Muscle of leg (tissue), 3 donors: ENCODE measurements at regions not wholly inside any gene's neighbourhood (a gene's known extent, or its start where the extent isn't known, plus 50 kb on each side); places are given as distances from the start of the nearest gene placed in this dataset.

Experiments used
- DNase-seq: peaks from one replicate; pipeline ENCODE4 v3.0.0; 2013
- H3K27ac ChIP-seq: one replicate; pipeline ENCODE4 v1.5.1; 2013; ENCODE audit warnings: mild to moderate bottlenecking, low read length, control low read depth
- H3K27me3 ChIP-seq: one replicate; pipeline ENCODE4 v1.6.1; 2013; ENCODE audit warnings: low read length; ENCODE audit not compliant: control insufficient read depth, insufficient read depth
- H3K36me3 ChIP-seq: one replicate; pipeline ENCODE4 v1.6.1; 2013; ENCODE audit warnings: low read length; ENCODE audit not compliant: control insufficient read depth, insufficient read depth
- H3K4me1 ChIP-seq: one replicate; pipeline ENCODE4 v1.6.1; 2013; ENCODE audit warnings: low read length; ENCODE audit not compliant: control insufficient read depth, insufficient read depth
- H3K4me3 ChIP-seq: one replicate; pipeline ENCODE4 v1.5.1; 2013; ENCODE audit warnings: low read length, control low read depth
- H3K9me3 ChIP-seq: replicated peaks from 2 replicates; pipeline ENCODE4 v1.6.1; 2013; ENCODE audit warnings: low read depth, low read length; ENCODE audit not compliant: control insufficient read depth
- WGBS: methylation state at CpG from one replicate; pipeline ENCODE4 v1.1.5; 2013; ENCODE audit warnings: missing lambda C conversion rate; ENCODE audit not compliant: insufficient coverage; 5-methylcytosine and 5-hydroxymethylcytosine counted together

DNA sequence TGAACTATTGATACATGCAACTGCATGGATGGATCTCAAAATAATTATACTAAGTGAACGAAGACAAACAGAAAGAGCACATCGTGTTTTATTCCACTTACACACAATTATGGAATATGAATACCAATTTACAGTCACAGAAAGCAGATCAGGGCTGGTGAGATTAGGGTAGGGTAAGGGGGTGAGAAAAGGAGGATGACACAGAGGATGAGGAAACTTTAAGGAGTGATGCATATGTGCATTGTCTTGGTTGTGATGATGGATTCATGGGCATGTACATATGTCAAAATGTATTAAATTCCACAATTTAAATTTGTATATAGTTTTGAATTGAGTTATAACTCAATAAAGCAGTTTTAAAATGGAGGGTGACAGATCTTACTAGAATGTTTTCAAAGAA lies 548.9 kb downstream of the PYDC2 start:
- Histone ChIP-seq H3K4me3 (no peak overlapping the region), H3K9me3 (peaks cover 5% of the 10 kb centered on the region), H3K36me3 (no peaks in the 10 kb centered on the region), H3K4me1 (no peaks in the 10 kb centered on the region), H3K27me3 (no peaks in the 10 kb centered on the region), H3K27ac (no peak overlapping the region)
- no CpG with 5 or more reads among the region's 2 CpGs for WGBS
- DNase-seq = no peak

DNA sequence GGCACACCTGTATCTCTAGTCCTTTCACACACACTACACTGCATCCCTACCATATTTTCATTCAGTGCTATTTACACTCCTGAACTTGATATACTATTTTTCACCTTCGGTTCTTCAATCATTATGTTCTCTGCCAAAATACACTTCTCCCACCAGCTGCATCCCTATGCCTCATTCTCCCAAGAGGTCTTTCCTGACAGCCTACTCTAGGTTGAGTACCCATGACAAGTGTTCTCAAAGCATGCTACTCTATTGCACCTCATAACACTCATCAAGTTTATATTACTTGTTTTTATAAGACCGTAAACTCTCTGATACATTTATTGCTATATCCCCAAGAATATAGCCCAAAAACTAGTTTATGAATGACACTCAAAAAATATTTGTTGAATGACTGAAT lies 549.5 kb downstream of the PYDC2 start:
- H3K9me3 ChIP-seq = peaks cover 5% of the 10 kb centered on the region
- H3K27me3 ChIP-seq = no peaks in the 10 kb centered on the region
- WGBS = 20% methylated on average over 1 of the region's 2 CpGs
- H3K36me3 ChIP-seq = no peaks in the 10 kb centered on the region
- H3K4me3 ChIP-seq = no peak overlapping the region
- no peak for DNase-seq
- H3K27ac ChIP-seq = no peak overlapping the region
- H3K4me1 ChIP-seq = no peaks in the 10 kb centered on the region

DNA sequence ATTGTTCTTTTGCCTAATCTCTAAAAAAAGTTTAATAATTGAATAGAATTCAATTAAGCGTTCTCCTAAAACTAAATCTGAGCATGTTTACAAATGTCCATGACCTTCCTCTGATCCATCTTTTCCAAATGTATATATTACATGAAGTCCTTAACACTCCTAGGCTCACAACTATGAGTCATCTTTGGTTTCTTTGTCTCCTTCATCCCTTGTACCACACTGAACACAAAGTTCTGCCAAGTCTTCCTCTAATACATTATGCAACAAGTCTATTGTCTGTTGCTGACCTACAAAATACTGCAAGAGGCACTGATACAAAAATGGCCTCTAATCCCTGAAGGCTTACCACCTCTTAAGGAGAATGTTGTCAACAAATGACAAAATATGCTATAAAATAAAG lies 550.2 kb downstream of the PYDC2 start:
- WGBS = no CpG with 5 or more reads among the region's 1 CpG
- Histone ChIP-seq H3K9me3 (peaks cover 5% of the 10 kb centered on the region), H3K4me1 (no peaks in the 10 kb centered on the region), H3K27me3 (no peaks in the 10 kb centered on the region), H3K36me3 (no peaks in the 10 kb centered on the region), H3K4me3 (no peak overlapping the region), H3K27ac (no peak overlapping the region)
- no peak for DNase-seq

DNA sequence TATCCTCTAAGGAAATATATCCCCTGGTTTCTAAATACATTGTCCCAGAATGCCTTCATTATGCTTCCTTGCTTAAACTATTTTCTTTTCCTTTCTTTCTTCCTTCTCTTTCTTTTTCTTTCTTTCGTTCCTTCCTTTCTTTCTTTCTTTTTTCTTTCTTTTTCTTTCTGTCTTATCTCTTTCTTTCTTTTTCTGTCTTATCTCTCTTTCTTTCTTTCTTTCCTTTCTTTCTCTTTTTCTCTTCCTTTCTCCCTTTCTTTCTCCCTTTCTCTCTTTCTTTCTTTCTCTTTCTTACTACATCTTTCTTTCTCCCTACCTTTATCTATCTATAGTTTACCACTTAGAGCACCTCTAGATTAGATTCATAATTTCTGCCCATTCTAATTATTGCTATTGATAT lies 552.1 kb downstream of the PYDC2 start:
- no peak for DNase-seq
- peaks cover 5% of the 10 kb centered on the region for H3K9me3 ChIP-seq
- no peaks in the 10 kb centered on the region for H3K4me1 ChIP-seq
- H3K27ac ChIP-seq = no peak overlapping the region
- WGBS = no CpG with 5 or more reads among the region's 1 CpG
- no peak overlapping the region for H3K4me3 ChIP-seq
- no peaks in the 10 kb centered on the region for H3K27me3 ChIP-seq
- no peaks in the 10 kb centered on the region for H3K36me3 ChIP-seq

DNA sequence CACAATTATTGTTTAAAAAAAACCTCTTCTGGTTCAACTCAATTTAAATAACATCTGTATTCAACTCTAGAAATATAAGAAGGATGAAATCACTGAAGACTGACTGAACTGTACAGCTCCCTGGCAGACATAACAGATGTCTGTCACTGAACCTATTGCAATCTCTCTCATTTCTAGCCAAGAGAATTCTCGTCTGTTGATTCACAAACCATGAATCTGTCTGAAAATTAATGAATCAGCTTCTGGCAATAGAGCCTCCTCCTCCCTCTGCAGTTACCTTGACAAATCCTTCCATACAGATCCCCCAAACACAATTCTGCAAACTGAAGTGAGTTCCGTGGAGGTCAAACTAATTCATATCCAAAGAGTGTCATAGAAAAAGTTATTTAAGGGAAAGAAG lies 561.4 kb downstream of the PYDC2 start:
- no peaks in the 10 kb centered on the region for H3K4me1 ChIP-seq
- peak; percentile 22 for DNase-seq
- no peaks in the 10 kb centered on the region for H3K36me3 ChIP-seq
- H3K27me3 ChIP-seq = no peaks in the 10 kb centered on the region
- no peak overlapping the region for H3K4me3 ChIP-seq
- H3K27ac ChIP-seq = no peak overlapping the region
- no CpG with 5 or more reads among the region's 2 CpGs for WGBS
- no peaks in the 10 kb centered on the region for H3K9me3 ChIP-seq

DNA sequence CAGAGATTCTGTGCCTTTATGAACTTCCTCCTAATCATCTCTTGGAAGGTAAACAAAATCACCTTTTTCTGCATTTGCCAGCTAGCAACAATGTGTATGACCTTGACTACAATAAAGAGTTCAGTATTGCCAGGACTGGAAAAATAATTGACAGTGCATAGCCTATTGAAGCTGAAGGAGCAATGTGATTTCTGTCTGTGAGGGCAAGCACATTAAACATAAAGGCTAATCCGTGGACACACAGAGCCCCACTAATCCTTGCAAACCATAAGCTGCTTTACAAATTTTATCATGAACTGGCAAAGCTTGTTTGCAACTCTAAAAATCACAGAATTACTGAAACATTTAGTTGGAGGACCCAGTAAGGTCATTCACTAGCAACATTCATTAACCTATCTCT lies 563.8 kb downstream of the PYDC2 start:
- Histone ChIP-seq H3K27ac (no peak overlapping the region), H3K4me1 (no peaks in the 10 kb centered on the region), H3K9me3 (no peaks in the 10 kb centered on the region), H3K27me3 (no peaks in the 10 kb centered on the region), H3K36me3 (no peaks in the 10 kb centered on the region), H3K4me3 (no peak overlapping the region)
- 17% methylated on average over 1 of the region's 1 CpG for WGBS
- no peak for DNase-seq

DNA sequence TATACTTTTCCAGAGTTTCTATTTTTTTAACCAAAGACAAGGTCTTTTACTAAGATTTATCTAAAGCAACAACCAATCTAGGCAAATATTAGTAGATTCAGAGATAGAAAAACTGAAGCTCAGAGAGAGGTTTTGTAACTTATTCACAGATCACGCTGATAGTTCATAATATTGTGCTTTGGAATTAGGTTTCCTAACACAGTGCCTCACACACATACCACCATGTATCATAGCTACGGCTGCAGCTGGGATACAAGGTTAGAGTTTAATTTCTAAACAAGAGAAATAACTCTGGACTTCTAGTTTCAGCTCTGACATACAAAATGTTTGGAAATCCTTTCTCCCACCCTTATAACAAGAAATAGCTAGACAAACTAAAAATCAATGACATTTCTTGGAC lies 565.7 kb downstream of the PYDC2 start:
- WGBS = no CpG with 5 or more reads among the region's 2 CpGs
- Histone ChIP-seq H3K27ac (no peak overlapping the region), H3K4me3 (no peak overlapping the region), H3K27me3 (no peaks in the 10 kb centered on the region), H3K4me1 (no peaks in the 10 kb centered on the region), H3K36me3 (no peaks in the 10 kb centered on the region), H3K9me3 (no peaks in the 10 kb centered on the region)
- DNase-seq = no peak

DNA sequence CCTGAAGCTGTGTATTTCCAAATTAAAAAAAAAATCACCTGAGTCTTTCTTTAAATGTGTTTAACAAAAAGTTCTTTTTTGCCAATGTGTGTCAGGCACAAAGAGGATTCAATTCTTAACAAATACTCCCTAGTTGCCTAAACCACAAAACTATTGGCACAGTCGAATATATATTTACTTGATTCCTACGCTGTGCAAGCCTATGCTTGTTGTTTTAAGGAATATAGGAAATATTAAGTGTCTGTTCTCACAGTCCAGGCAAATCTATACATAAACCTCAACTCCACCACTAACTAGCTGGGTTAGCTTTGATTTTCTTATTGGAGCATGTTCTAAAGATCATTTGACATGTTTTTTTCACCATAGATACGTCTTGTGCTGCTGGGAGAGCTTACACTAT lies 571.0 kb downstream of the PYDC2 start:
- DNase-seq = no peak
- no peak overlapping the region for H3K4me3 ChIP-seq
- WGBS = no CpG with 5 or more reads among the region's 3 CpGs
- no peaks in the 10 kb centered on the region for H3K36me3 ChIP-seq
- H3K27ac ChIP-seq = no peak overlapping the region
- no peaks in the 10 kb centered on the region for H3K27me3 ChIP-seq
- H3K4me1 ChIP-seq = no peaks in the 10 kb centered on the region
- no peaks in the 10 kb centered on the region for H3K9me3 ChIP-seq

DNA sequence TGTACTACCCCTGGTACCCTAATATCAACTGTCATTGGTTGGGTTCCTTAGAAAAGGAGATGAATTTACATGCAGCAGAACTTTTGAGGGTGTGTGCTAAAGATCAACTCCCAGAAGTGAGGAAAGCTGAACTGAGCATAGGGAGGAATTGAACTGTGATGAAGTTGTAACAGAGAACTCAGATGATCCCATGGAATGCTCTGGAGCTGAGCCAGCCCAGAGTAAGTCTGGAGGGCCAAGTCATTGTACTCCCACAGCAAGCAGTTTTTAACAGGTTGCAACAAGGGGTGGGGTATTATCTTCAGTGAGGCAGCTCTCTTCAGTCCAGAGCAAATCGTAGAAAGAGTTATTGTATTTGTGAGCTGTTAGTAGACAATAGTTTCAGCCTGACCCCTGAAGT lies 572.3 kb downstream of the PYDC2 start:
- no peaks in the 10 kb centered on the region for H3K27me3 ChIP-seq
- H3K4me3 ChIP-seq = no peak overlapping the region
- no peak for DNase-seq
- no CpG with 5 or more reads among the region's 1 CpG for WGBS
- no peaks in the 10 kb centered on the region for H3K36me3 ChIP-seq
- no peaks in the 10 kb centered on the region for H3K9me3 ChIP-seq
- no peak overlapping the region for H3K27ac ChIP-seq
- H3K4me1 ChIP-seq = no peaks in the 10 kb centered on the region

DNA sequence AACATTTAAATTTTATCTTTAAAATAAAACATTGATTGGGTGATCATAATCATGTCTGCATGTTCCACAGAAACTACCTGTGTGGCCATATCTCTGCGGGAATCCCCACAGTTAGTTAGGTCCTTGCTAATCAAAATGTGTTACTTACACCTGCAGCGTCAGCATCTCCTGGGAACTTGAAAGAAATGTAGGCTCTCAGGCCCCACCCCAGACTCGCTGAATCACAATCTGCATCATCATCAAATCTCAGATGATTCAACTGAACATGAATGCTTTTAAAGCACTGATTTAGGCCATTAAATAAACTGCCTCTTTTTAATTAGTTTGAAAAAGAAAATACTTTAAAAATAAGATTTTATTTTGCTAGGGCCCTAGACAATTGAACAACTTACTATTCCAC lies 577.8 kb downstream of the PYDC2 start:
- WGBS = 80% methylated on average over 2 of the region's 3 CpGs
- Histone ChIP-seq H3K27me3 (no peaks in the 10 kb centered on the region), H3K27ac (no peak overlapping the region), H3K36me3 (no peaks in the 10 kb centered on the region), H3K4me3 (no peak overlapping the region), H3K9me3 (no peaks in the 10 kb centered on the region), H3K4me1 (no peaks in the 10 kb centered on the region)
- DNase-seq = no peak

DNA sequence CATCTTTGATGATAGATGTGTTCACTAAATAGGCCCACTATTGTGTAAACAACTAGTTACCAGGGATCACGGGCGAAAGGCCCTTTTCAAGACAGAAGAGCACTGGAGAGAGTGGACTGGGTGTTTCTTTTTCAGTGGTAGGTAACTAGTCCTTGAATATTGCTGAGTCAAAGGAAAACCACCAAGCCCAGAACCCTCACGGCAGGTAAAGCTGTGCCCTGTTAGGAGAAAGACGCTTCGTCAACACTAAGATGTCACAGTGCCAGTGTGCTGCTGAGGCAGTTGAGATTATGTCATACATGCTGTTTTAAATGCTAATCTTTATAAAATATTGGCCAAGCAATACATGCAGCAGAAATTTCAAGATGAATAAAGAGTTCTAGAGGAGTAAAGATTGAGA lies 578.6 kb downstream of the PYDC2 start:
- 100% methylated on average over 1 of the region's 5 CpGs for WGBS
- Histone ChIP-seq H3K4me3 (no peak overlapping the region), H3K36me3 (no peaks in the 10 kb centered on the region), H3K9me3 (no peaks in the 10 kb centered on the region), H3K27me3 (no peaks in the 10 kb centered on the region), H3K27ac (no peak overlapping the region), H3K4me1 (no peaks in the 10 kb centered on the region)
- DNase-seq = no peak
